HCT116 (cell line): ENCODE measurements at regions not wholly inside any gene's neighbourhood (a gene's known extent, or its start where the extent isn't known, plus 50 kb on each side); places are given as distances from the start of the nearest gene placed in this dataset.
"Not testable (repeated sequence)": the region's sequence is repeated elsewhere in the genome, so short reads cannot be mapped to it uniquely, and the experiment has no call there.

Experiments used
- ATAC-seq: fragments of 200-7000 bp; cut with Tn5 transposase; 2 replicates; pipeline ENCODE4 v1.9.1; 2020; ENCODE audit warnings: mild to moderate bottlenecking, moderate library complexity
- BruUV-seq: library from RNA; stranded (reverse); fragments of 400-500 nt; replicated peaks from 2 replicates; lab custom pipeline; 2021; lab: Mats Ljungman, UMichigan
- CTCF ChIA-PET: fragments of 300-600 bp; sonication (Branson Sonifier 250); formaldehyde crosslinking; loops from one replicate; lab custom pipeline; 2021; ENCODE audit warnings: antibody characterized with exemption; lab: Charles Lee
- POLR2A ChIA-PET: fragments of 300-600, 350-600 bp; sonication (Branson Sonifier 250); formaldehyde crosslinking; loops from one replicate; lab custom pipeline; 2021; ENCODE audit warnings: antibody characterized with exemption; lab: Charles Lee
- RAD21 ChIA-PET, 2 experiments: fragments of 300-600 bp; sonication (Branson Sonifier 250); formaldehyde crosslinking; loops; one replicate each; lab custom pipeline; 2023; ENCODE audit warnings: low total read pairs in 2 of 2; ENCODE audit not compliant: uncharacterized antibody in 2 of 2, unreplicated experiment in 2 of 2, low non-redundant PET in 1 of 2; lab: Charles Lee
- DNase-seq: peaks from one replicate; pipeline ENCODE4 v3.0.0-alpha.2; 2010; ENCODE audit warnings: low read depth, low spot score
- H2AFZ ChIP-seq: fragments of 200-600 bp; shearing (Covaris generic), sonication (generic); 2 replicates; pipeline ENCODE4 v1.6.1; 2017; ENCODE audit warnings: low read depth, mixed run types, mixed read lengths, antibody characterized with exemption, low read length; ENCODE audit not compliant: poor library complexity, severe bottlenecking
- H3K27ac ChIP-seq: 2 replicates; pipeline ENCODE4 v1.5.1; 2012; ENCODE audit warnings: low read depth, low read length
- H3K27me3 ChIP-seq: fragments of 200-600 bp; sonication (generic); 2 replicates; pipeline ENCODE4 v1.6.1; 2016; ENCODE audit warnings: mixed run types, low read length, mixed read lengths; ENCODE audit not compliant: insufficient read depth
- H3K36me3 ChIP-seq, 2 experiments: fragments of 200-500 bp in 1 of 2; fragments of 200-600 bp in 1 of 2; sonication (Bioruptor generic) in 1 of 2; sonication (generic) in 1 of 2; 2 replicates each; pipeline versions ENCODE4 v1.5.1 to v1.6.1; 2014 to 2016; ENCODE audit warnings: low read length in 2 of 2, inconsistent platforms in 1 of 2, mixed read lengths in 1 of 2, mixed run types in 1 of 2; ENCODE audit not compliant: insufficient read depth in 2 of 2, control insufficient read depth in 1 of 2
- H3K4me1 ChIP-seq, 2 experiments: fragments of 200-600 bp in 1 of 2; sonication (generic) in 1 of 2; 2 replicates each; pipeline versions ENCODE4 v1.5.1 to v1.6.1; 2012 to 2017; ENCODE audit warnings: low read length in 2 of 2, inconsistent platforms in 1 of 2, mild to moderate bottlenecking in 1 of 2, mixed read lengths in 1 of 2, mixed run types in 1 of 2, moderate library complexity in 1 of 2; ENCODE audit not compliant: insufficient read depth in 2 of 2, control insufficient read depth in 1 of 2
- H3K4me2 ChIP-seq: fragments of 200-600 bp; sonication (generic); 2 replicates; pipeline ENCODE4 v1.6.1; 2017; ENCODE audit warnings: mixed run types, low read length, mixed read lengths
- H3K4me3 ChIP-seq, 2 experiments: fragments of 200-600 bp in 1 of 2; sonication (generic) in 1 of 2; replicated peaks in 1 of 2; 2 replicates each; pipeline ENCODE4 v1.5.1; 2011 to 2016; ENCODE audit warnings: low read length in 2 of 2, control low read depth in 1 of 2, low read depth in 1 of 2, mild to moderate bottlenecking in 1 of 2, mixed read lengths in 1 of 2, mixed run types in 1 of 2
- H3K79me2 ChIP-seq: fragments of 200-600 bp; sonication (generic); 2 replicates; pipeline ENCODE4 v1.6.1; 2017; ENCODE audit warnings: mild to moderate bottlenecking, mixed run types, low read length, moderate library complexity, mixed read lengths; ENCODE audit not compliant: insufficient read depth
- H3K9ac ChIP-seq: fragments of 200-600 bp; sonication (generic); 2 replicates; pipeline ENCODE4 v1.6.1; 2016; ENCODE audit warnings: low read length, mixed read lengths
- H3K9me2 ChIP-seq: fragments of 200-600 bp; sonication (generic), shearing (Covaris generic); 2 replicates; pipeline ENCODE4 v1.6.1; 2017; ENCODE audit warnings: mixed run types, mild to moderate bottlenecking, moderate library complexity; ENCODE audit not compliant: insufficient read depth
- H3K9me3 ChIP-seq, 2 experiments: fragments of 200-500 bp in 1 of 2; fragments of 200-600 bp in 1 of 2; sonication (Bioruptor generic) in 1 of 2; sonication (generic) in 1 of 2; 2 replicates each; pipeline ENCODE4 v1.6.1; 2014 to 2017; ENCODE audit warnings: low read length in 2 of 2, mixed read lengths in 2 of 2, inconsistent platforms in 1 of 2, low read depth in 1 of 2, mild to moderate bottlenecking in 1 of 2, mixed run types in 1 of 2, moderate library complexity in 1 of 2; ENCODE audit not compliant: control insufficient read depth in 1 of 2, insufficient read depth in 1 of 2
- H4K20me1 ChIP-seq: fragments of 200-600 bp; sonication (generic), shearing (Covaris generic); 2 replicates; pipeline ENCODE4 v1.6.1; 2017; ENCODE audit warnings: mixed run types, mild to moderate bottlenecking, moderate library complexity; ENCODE audit not compliant: insufficient read depth
- intact Hi-C: fragments of 100-400 bp; cut with micrococcal nuclease; formaldehyde crosslinking; loops from 2 replicates; pipeline ENCODE4 v1.10.0; 2022

GRCh38 chr16:34807844-34808243 lies 1348.4 kb downstream of the TP53TG3F start:
- H3K36me3 ChIP-seq, BruUV-seq, H3K9ac ChIP-seq, H3K27ac ChIP-seq, ATAC-seq, intact Hi-C loops, H2AFZ ChIP-seq, H4K20me1 ChIP-seq, H3K9me2 ChIP-seq, H3K9me3 ChIP-seq, H3K4me3 ChIP-seq, H3K79me2 ChIP-seq, RAD21 ChIA-PET, POLR2A ChIA-PET, CTCF ChIA-PET, H3K4me2 ChIP-seq, DNase-seq, H3K27me3 ChIP-seq, H3K4me1 ChIP-seq: not testable (repeated sequence)

GRCh38 chr16:34808530-34808929 lies 1349.1 kb downstream of the TP53TG3F start:
- not testable (repeated sequence) for H3K9me3 ChIP-seq

More at GRCh38 chr16:34808530-34808929, 1349.1 kb downstream of the TP53TG3F start:
- BruUV-seq, H4K20me1 ChIP-seq, CTCF ChIA-PET, H3K9me2 ChIP-seq, POLR2A ChIA-PET, H3K27ac ChIP-seq, H3K79me2 ChIP-seq, RAD21 ChIA-PET, H3K9ac ChIP-seq, DNase-seq, H3K27me3 ChIP-seq, H3K4me3 ChIP-seq, ATAC-seq, H3K36me3 ChIP-seq, intact Hi-C loops, H3K4me2 ChIP-seq, H3K4me1 ChIP-seq, H2AFZ ChIP-seq: not testable (repeated sequence)
